Forelimb muscle (tissue), 1 donor: ENCODE measurements at regions not wholly inside any gene's neighbourhood (a gene's known extent, or its start where the extent isn't known, plus 50 kb on each side); places are given as distances from the start of the nearest gene placed in this dataset.

Experiments
- DNase-seq: peaks from one replicate; pipeline ENCODE4 v3.0.0-alpha.2; 2013; ENCODE audit warnings: low read depth

- no peak for DNase-seq
Measured at GRCh38 chr17:71257096-71257495, 863.7 kb upstream of the SOX9 start.

DNA sequence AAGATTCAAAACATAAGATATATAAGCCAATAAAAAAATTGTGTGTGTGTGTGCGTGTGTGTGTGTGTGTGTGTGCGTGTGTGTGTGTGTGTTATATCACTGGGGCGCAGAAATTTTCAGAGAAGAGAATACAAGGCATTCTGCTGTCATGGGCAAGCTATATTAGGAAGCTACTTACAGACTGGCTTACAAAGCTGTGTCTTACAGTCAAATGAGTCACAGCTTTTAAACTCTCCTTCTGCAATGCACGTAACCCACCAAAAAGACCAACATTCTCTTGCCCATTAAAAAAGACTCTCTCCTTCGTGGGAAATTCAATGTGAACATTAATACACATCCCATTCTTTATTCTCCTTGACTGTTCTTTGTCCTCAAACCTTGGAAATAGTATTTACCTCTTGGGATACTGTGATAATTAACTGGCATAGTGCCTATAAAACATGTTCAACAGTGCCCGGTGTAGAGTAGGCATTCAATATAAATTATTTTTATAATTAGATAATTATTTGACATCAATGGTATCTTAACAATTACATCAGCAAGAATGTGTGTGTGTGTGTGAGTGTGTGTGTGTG, 860.4 kb upstream of the SOX9 start:
- DNase-seq, result no peak

- DNase-seq, result no peak
Measured at GRCh38 chr17:71262586-71262985, 858.2 kb upstream of the SOX9 start.

GRCh38 chr17:71267668-71268067, 853.2 kb upstream of the SOX9 start:
- DNase-seq, result no peak

- DNase-seq, result no peak
Measured at GRCh38 chr17:71269201-71269600, 851.6 kb upstream of the SOX9 start.

- DNase-seq, result no peak
Measured at GRCh38 chr17:71273441-71273840, 847.4 kb upstream of the SOX9 start.

GRCh38 chr17:71276079-71276478, 844.7 kb upstream of the SOX9 start:
- no peak for DNase-seq

GRCh38 chr17:71283486-71283885, 837.3 kb upstream of the SOX9 start:
- DNase-seq, result no peak

DNA sequence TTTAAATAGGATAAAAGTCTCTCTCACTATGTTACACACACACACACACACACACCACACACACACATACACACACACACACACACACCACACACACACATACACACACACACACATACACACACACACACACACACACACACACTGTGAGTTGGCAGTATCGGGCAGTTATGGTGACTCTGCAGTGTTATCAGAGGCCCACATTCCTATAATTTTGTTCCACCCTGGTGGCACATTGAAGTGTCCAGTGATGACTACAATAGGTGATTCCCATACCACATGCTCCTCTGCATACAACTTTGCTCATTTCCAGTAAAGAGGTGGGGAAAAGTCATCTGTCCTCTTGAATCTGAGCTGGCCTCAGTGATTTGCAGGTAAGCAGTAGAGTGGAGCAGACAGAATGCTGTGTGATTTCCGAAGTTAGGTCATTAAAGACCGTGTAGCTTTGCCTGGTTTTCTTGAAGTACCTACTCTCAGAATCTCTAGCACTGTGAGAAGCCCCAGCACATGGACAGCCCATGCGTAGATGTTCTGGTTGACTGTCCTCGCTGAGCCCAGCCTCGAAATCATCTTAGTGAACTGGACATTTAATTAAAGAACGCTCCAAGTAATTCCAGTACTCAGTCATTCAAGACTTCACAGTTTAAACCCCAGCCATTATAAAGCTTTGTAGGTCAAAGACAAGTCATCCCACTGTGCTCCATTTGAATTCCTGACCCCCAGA, 836.6 kb upstream of the SOX9 start:
- no peak for DNase-seq

DNA sequence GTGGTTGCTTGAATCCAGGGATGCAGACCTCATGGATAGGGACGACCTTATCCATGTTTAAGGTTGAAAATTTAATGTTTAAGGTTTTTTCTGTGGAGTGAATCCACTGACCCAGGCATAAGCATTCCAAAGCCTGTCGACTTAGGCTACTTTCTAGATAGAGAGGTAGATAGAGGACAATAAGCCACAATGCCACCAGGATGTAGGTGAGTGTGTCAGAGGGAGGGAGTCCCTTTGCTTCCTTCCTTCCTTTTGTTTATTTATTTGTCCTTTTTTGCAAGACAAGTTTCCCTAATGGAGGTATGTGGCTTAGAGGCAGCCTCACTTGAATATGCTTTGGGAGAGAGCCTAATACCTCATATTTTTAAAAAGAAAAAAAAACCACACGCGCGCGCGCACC, 834.2 kb upstream of the SOX9 start:
- no peak for DNase-seq

GRCh38 chr17:71287071-71287823, 833.6 kb upstream of the SOX9 start:
- no peak for DNase-seq

DNA sequence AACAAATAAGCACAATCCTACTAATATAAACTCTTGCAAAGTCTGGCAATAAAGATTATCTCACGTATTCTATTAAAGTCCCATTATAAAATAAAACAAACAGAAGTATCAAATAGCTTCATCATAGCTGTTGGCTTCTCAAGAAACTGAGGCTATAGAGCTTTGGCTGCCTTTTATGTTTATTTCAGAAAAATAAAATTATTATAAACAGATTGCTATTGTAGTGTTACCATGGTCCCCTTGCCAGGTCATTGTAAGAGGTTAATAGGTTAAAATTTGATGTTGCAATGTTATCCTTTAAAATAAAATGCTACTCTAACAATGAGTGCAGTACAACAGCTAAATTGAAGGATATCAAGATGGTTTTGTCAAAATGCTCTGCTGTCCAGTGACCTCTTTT, 828.8 kb upstream of the SOX9 start:
- DNase-seq, result no peak

DNA sequence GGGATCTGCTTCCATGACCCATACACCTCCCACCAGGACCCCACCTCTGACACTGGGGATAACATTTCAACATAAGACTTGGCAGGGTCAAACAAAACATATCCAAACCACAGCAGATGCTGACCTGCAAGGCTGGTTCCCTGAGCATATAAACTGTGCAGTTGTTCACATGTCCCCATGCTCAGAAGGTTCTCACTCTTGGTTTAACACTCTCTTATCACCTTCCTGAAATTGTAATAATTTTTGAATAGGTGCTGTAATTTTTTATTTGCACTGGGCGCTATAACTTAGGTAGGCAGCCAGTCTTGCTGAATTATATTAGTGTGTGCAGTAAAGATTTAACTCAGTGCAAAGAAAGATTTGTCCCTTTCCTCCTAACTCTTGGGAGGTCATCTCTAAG, 824.8 kb upstream of the SOX9 start:
- no peak for DNase-seq

GRCh38 chr17:71301063-71301462, 819.8 kb upstream of the SOX9 start:
- DNase-seq, result no peak

DNA sequence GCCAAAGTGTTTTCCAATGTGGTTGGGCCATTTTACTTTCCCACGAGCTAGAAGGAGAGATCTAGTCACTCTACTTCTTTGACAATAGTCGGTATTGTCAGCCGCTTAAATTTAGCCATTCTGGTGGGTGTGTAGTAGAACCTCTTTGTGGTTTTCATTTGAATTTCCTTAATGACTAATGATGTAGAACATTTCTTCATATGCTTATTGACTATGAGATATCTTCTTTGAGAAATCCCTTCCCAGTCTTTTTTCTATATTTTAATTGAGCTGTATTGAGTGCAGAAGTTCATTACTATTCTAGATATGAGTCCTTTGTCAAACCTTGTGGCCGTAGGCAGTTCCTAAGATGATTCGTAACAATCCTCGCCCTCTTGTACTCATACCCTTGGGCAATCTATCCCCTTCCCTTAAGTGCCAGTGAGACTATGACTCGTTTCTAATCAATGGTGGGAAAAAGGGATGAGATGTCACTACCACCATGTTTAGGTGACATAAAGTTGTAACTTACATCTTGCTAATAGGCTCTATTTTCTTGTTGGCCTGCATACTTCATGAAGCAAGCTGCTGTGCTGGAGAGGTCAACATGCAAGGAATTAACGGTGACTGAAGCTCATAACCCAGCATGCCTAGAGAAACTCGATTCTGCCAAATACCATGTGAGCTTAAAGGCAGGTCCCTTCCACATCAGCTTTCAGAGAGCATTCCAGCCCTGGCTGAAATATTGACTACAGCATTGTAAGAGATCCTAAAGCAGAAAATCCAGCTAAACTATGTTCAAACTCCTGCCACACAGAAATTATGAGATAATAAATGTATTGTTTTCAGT, 817.9 kb upstream of the SOX9 start:
- no peak for DNase-seq

- DNase-seq, result no peak
Measured at GRCh38 chr17:71304498-71305158, 816.2 kb upstream of the SOX9 start.

DNA sequence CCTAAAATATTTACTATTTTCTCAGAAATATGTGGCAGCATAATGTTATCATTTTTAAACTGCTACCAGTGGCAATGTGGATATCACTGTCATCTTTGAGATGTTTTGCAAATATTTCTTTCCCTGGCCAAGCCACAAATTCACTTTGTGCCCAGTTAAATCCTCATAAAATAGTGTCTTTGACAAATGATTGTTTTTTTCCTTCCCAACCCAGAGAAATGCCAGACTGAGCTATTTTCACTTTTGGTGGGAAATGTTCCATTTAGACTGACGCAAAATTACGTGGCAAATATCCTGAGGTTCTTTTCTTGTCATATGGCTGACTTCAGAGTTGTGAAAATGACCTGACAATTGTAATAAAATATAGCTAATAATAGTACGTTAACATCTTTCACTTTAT, 807.0 kb upstream of the SOX9 start:
- no peak for DNase-seq

GRCh38 chr17:71315568-71315967, 805.3 kb upstream of the SOX9 start:
- no peak for DNase-seq

DNA sequence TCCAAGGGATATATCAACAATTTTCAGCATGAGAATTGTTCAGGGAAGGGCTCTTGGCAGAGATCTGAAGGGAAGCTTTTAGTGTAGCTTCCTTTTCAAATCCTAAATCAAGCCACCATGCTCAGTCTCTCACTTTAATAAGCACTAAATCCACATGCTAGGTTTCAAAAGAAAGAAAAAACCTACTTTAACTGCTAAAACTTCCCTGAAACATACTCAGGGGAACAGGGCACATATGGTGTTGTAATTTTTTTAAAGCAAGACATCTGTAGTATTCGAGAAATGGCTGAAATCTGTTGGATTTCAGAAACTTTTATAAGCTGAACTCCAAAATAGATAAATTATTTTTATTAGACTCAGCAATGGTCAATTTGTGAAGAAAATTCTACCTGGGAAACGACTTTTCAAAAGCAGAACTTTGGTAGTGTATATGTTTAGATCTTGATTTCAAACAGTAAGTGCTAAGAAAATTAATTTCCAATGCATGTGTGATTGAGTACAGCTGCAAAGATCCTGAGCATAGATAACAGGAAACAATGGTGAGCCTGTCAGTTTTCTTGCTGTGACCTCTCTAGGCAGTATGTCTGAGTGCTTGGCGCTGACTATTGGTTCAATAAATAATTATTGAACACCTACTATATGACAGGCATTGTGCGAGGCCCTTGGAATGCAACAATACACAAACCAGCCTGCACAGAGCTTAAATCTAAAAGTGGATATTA, 804.5 kb upstream of the SOX9 start:
- DNase-seq, result no peak

DNA sequence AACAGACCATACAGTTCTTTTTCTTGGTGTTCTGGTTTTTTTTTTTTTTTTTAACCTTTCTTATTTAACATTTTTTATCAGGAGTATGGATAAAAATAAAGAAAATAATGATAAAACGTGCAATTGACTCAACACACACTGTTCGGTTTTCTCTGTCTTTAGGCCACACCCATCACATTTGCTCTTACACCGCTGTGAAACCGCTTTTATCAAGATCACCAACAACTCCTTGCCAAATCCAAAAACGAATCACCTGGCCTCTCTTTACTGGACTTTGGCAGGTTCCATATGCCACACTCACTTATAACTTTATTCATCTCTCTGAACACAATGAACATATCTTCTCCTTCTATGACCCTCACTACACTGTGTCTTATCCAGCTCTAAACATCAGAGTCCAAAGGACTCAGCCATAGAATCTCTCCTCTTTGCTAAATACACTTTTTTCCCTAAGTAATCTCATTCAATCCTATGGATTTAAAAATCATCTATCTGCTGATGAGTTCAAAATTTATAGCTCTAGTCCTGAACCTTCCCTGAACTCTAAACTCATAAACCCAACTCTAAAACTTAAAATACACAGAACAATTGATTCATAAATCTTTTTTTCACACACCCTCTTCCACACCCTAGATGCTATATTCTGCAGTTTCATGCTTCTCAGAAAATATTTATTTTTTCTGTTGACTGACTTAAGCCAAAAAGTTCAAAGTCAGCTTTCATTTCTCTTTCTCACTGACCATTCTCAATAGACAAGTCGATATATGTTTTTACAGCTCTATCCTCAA, 800.6 kb upstream of the SOX9 start:
- DNase-seq, result no peak
